ENCODE measurements at regions not wholly inside any gene's neighbourhood (a gene's known extent, or its start where the extent isn't known, plus 50 kb on each side); places are given as distances from the start of the nearest gene placed in this dataset.

GRCh38 chr2:45166229-45166890 is 157.1 kb upstream of the SIX2 start:
- intact Hi-C loops (cut with DNase I) = no loop called here
- WGBS, 2 donors = 81 to 82% methylated on average over 4 of the region's 4 CpGs
- DNase-seq (no peak), ATAC-seq (no peak)
- H3K27ac ChIP-seq = no peak overlapping the region
- no peaks in the 10 kb centered on the region for H3K27me3 ChIP-seq
- TF ChIP-seq CTCF (IDR thresholded peaks at IDR 0.05) (no peak), POLR2A (IDR thresholded peaks at IDR 0.05) (no peak)
- H3K4me1 ChIP-seq = peaks cover 21% of the 10 kb centered on the region
- no peak overlapping the region for H3K4me3 ChIP-seq
- no peaks in the 10 kb centered on the region for H3K9me3 ChIP-seq
- no peaks in the 10 kb centered on the region for H3K36me3 ChIP-seq (replicated peaks in 1 of 2; ENCODE audit: insufficient read depth in 1 of 2, low read depth in 2 of 2)

GRCh38 chr2:45162711-45163110 is 153.5 kb upstream of the SIX2 start:
- intact Hi-C loops (cut with DNase I) = no loop called here
- WGBS, 2 donors = 64 to 77% methylated on average over 1 of the region's 1 CpG
- no peak for ATAC-seq
- Histone ChIP-seq H3K27me3 (no peaks in the 10 kb centered on the region), H3K4me1 (peaks cover under 1% of the 10 kb centered on the region), H3K27ac (no peak overlapping the region), H3K9me3 (no peaks in the 10 kb centered on the region), H3K36me3 (replicated peaks in 1 of 2; ENCODE audit: insufficient read depth in 1 of 2, low read depth in 2 of 2) (no peaks in the 10 kb centered on the region), H3K4me3 (no peak overlapping the region)
- no peak for DNase-seq
- no peak for TF ChIP-seq CTCF (IDR thresholded peaks at IDR 0.05)
- TF ChIP-seq POLR2A (IDR thresholded peaks at IDR 0.05) = no peak

- H3K27ac ChIP-seq = no peak overlapping the region
- H3K27me3 ChIP-seq = no peaks in the 10 kb centered on the region
- TF ChIP-seq CTCF (IDR thresholded peaks at IDR 0.05) = no peak
- intact Hi-C loops (cut with DNase I) = no loop called here
- no peaks in the 10 kb centered on the region for H3K4me1 ChIP-seq
- H3K9me3 ChIP-seq = no peaks in the 10 kb centered on the region
- 65 to 66% methylated on average over 4 of the region's 4 CpGs for WGBS, 2 donors
- H3K36me3 ChIP-seq (replicated peaks in 1 of 2; ENCODE audit: insufficient read depth in 1 of 2, low read depth in 2 of 2) = no peaks in the 10 kb centered on the region
- ATAC-seq (no peak), DNase-seq (no peak)
- no peak overlapping the region for H3K4me3 ChIP-seq
These were observed 147.4 kb upstream of the SIX2 start for GRCh38 chr2:45156605-45157004.

GRCh38 chr2:45154606-45155155 is 145.4 kb upstream of the SIX2 start:
- Histone ChIP-seq H3K4me1 (no peaks in the 10 kb centered on the region), H3K27ac (no peak overlapping the region)
- 77 to 85% methylated on average over 4 of the region's 4 CpGs for WGBS, 2 donors

More at GRCh38 chr2:45154606-45155155, 145.4 kb upstream of the SIX2 start:
- Histone ChIP-seq H3K4me3 (no peak overlapping the region), H3K36me3 (replicated peaks in 1 of 2; ENCODE audit: insufficient read depth in 1 of 2, low read depth in 2 of 2) (no peaks in the 10 kb centered on the region), H3K9me3 (peaks cover 0 to 12% (median 0%) of the 10 kb centered on the region in 3 donors), H3K27me3 (no peaks in the 10 kb centered on the region)
- intact Hi-C loops (cut with DNase I) = no loop called here
- TF ChIP-seq CTCF (IDR thresholded peaks at IDR 0.05) (no peak), POLR2A (IDR thresholded peaks at IDR 0.05) (no peak)
- no peak for ATAC-seq
- no peak for DNase-seq

Measured in body of pancreas (tissue), 4 donors.